H1 (cell line): ENCODE measurements at regions not wholly inside any gene's neighbourhood (a gene's known extent, or its start where the extent isn't known, plus 50 kb on each side); places are given as distances from the start of the nearest gene placed in this dataset.
A peak's percentile ranks its signal among the peaks of the same experiment; 100 is the strongest.

Source experiments
- ASH2L ChIP-seq: fragments of 200-600, 300-600 bp; sonication (generic); IDR thresholded peaks from one replicate; pipeline ENCODE4 v1.7.1; 2017; ENCODE audit warnings: low read length
- BCL11A ChIP-seq, 2 experiments: IDR thresholded peaks; one replicate each; pipeline ENCODE4 v1.6.1; 2011; ENCODE audit warnings: low read depth in 2 of 2, low read length in 2 of 2, mild to moderate bottlenecking in 2 of 2
- CBX8 ChIP-seq: fragments of 300-800, 300-1000 bp; sonication (generic); IDR thresholded peaks from 2 replicates; pipeline ENCODE4 v1.7.1; 2016; ENCODE audit warnings: low read depth, low read length, borderline replicate concordance
- CHD2 ChIP-seq: IDR thresholded peaks from 2 replicates; pipeline ENCODE4 v1.6.1; 2012; ENCODE audit warnings: low read length, improper control_type of control experiment
- CREB1 ChIP-seq: IDR thresholded peaks from 2 replicates; pipeline ENCODE4 v1.6.1; 2012; ENCODE audit warnings: inconsistent platforms
- EP300 ChIP-seq, 2 experiments: IDR thresholded peaks; 1 replicate in 1 of 2; 2 replicates in 1 of 2; pipeline ENCODE4 v1.6.1; 2011 to 2012; ENCODE audit warnings: low read depth in 2 of 2, low read length in 2 of 2, mild to moderate bottlenecking in 2 of 2, borderline replicate concordance in 1 of 2, inconsistent platforms in 1 of 2, moderate library complexity in 1 of 2
- HDAC2 ChIP-seq, 2 experiments: fragments of 300-600 bp in 1 of 2; sonication (generic) in 1 of 2; IDR thresholded peaks; 2 replicates each; pipeline ENCODE4 v1.6.1; 2011 to 2012; ENCODE audit warnings: low read depth in 2 of 2, low read length in 2 of 2, mild to moderate bottlenecking in 2 of 2, moderate library complexity in 2 of 2, borderline replicate concordance in 1 of 2, inconsistent platforms in 1 of 2
- KDM1A ChIP-seq: fragments of 200-600, 300-600 bp; sonication (generic); IDR thresholded peaks from 2 replicates; pipeline ENCODE4 v1.7.1; 2016; ENCODE audit warnings: mild to moderate bottlenecking, low read length, borderline replicate concordance
- KDM4A ChIP-seq: IDR thresholded peaks from one replicate; pipeline ENCODE4 v1.7.1; 2012; ENCODE audit warnings: low read depth, mild to moderate bottlenecking, moderate library complexity, low read length, inconsistent platforms; ENCODE audit not compliant: severe bottlenecking
- KDM5A ChIP-seq: fragments of 200-600 bp; IDR thresholded peaks from 2 replicates; pipeline ENCODE4 v1.7.1; 2012; ENCODE audit warnings: mild to moderate bottlenecking, low read length, inconsistent platforms, mixed read lengths
- NANOG ChIP-seq: IDR thresholded peaks from 2 replicates; pipeline ENCODE4 v1.6.1; 2011; ENCODE audit warnings: low read length, low read depth, mild to moderate bottlenecking, inconsistent platforms; ENCODE audit not compliant: insufficient read depth, poor library complexity, severe bottlenecking
- NRF1 ChIP-seq: IDR thresholded peaks from 2 replicates; pipeline ENCODE4 v1.6.1; 2011; ENCODE audit warnings: mild to moderate bottlenecking, low read depth, low read length, improper control_type of control experiment
- POLR2A ChIP-seq, 2 experiments: IDR thresholded peaks; 1 replicate in 1 of 2; 2 replicates in 1 of 2; pipeline ENCODE4 v1.6.1; 2011; ENCODE audit warnings: low read depth in 2 of 2, low read length in 2 of 2, mild to moderate bottlenecking in 2 of 2; ENCODE audit errors: control extremely low read depth in 1 of 2
- POLR2AphosphoS5 ChIP-seq: IDR thresholded peaks from 2 replicates; pipeline ENCODE4 v1.6.1; 2011; ENCODE audit warnings: low read depth, low read length
- POU5F1 ChIP-seq: IDR thresholded peaks from 2 replicates; pipeline ENCODE4 v1.6.1; 2011; ENCODE audit warnings: low read depth, mild to moderate bottlenecking, low read length, moderate library complexity
- RAD21 ChIP-seq, 2 experiments: IDR thresholded peaks in 1 of 2; conservative IDR thresholded peaks in 1 of 2; 2 replicates each; pipeline ENCODE4 v1.6.1; 2011; ENCODE audit warnings: low read depth in 2 of 2, low read length in 2 of 2, improper control_type of control experiment in 1 of 2, inconsistent platforms in 1 of 2, mild to moderate bottlenecking in 1 of 2, moderate library complexity in 1 of 2
- RNF2 ChIP-seq: fragments of 200-900, 300-1000 bp; sonication (generic); IDR thresholded peaks from 2 replicates; pipeline ENCODE4 v1.7.1; 2016; ENCODE audit warnings: borderline replicate concordance, low read depth, mild to moderate bottlenecking, antibody characterized with exemption, low read length; ENCODE audit not compliant: poor library complexity, severe bottlenecking; ENCODE audit errors: missing control alignments
- RXRA ChIP-seq: IDR thresholded peaks from 2 replicates; pipeline ENCODE4 v1.6.1; 2011; ENCODE audit warnings: low read depth, mild to moderate bottlenecking, low read length, moderate library complexity; ENCODE audit not compliant: insufficient read depth
- SRF ChIP-seq: IDR thresholded peaks from 2 replicates; pipeline ENCODE4 v1.6.1; 2011; ENCODE audit warnings: mild to moderate bottlenecking, low read depth, low read length, moderate library complexity
- SUZ12 ChIP-seq: fragments of 200-600 bp; sonication (generic); IDR thresholded peaks from 2 replicates; pipeline ENCODE4 v1.6.1; 2012; ENCODE audit warnings: mild to moderate bottlenecking, inconsistent platforms, low read length, moderate library complexity, mixed read lengths
- TBP ChIP-seq: IDR thresholded peaks from 2 replicates; pipeline ENCODE4 v1.6.1; 2011; ENCODE audit warnings: low read depth, low read length, improper control_type of control experiment
- ZNF274 ChIP-seq: IDR thresholded peaks from 2 replicates; pipeline ENCODE4 v1.7.0; 2012; ENCODE audit warnings: low read length, borderline replicate concordance; ENCODE audit errors: extremely low read depth
- TF ChIP-seq, protein P1 (sequence below), 3 experiments: IDR thresholded peaks; 1 replicate in 2 of 3; 2 replicates in 1 of 3; pipeline versions ENCODE4 v1.5.1 to v1.6.1; 2011; ENCODE audit warnings: low read length in 3 of 3, mild to moderate bottlenecking in 3 of 3, inconsistent platforms in 2 of 3, low read depth in 1 of 3, moderate library complexity in 1 of 3; ENCODE audit not compliant: insufficient read depth in 1 of 3; ENCODE audit errors: control extremely low read depth in 1 of 3

DNA sequence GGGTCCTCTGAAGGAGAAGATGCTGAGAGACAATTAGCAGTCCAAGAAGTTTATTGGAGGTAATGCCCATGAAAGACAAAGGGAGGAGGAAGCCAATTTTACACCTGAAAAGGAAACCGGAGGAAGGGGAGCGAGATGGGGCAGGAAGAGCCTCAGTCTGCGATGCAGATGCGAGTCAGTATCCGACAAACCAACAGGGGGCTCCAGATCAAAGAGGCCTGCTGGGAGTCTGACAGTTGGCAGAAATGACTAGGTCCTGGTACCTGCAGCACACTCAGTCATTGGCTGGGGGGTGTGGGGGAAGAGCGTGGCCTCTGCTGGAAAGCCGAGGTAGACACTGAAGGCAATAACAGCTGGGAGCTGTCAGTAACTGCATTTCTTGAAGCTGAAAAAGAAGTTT lies 231.1 kb upstream of the CENPE start (continued):
- TF ChIP-seq HDAC2 (IDR thresholded peaks at IDR 0.05; ENCODE audit: borderline replicate concordance in 1 of 2, low read depth in 2 of 2, low read length in 2 of 2) (peak; percentile 50 to 58; a peak in 2 of 4 replicates), RAD21 (IDR thresholded peaks at IDR 0.05 in 1 of 2, conservative IDR thresholded peaks at IDR 0.05 in 1 of 2; ENCODE audit: low read depth in 2 of 2, low read length in 2 of 2) (peak; percentile 46 to 56), SRF (no peak), SUZ12 (no peak), KDM1A (peak; percentile 53; the same call in 1 of the 2 replicates), CBX8 (no peak), POLR2A (IDR thresholded peaks at IDR 0.05; ENCODE audit: control extremely low read depth in 1 of 2, low read depth in 2 of 2, low read length in 2 of 2) (no peak), RNF2 (no peak), KDM4A (no peak), BCL11A (IDR thresholded peaks at IDR 0.05; ENCODE audit: low read depth in 2 of 2, low read length in 2 of 2) (no peak), ZNF274 (no peak), EP300 (IDR thresholded peaks at IDR 0.05; ENCODE audit: borderline replicate concordance in 1 of 2, low read depth in 2 of 2, low read length in 2 of 2) (0 out of 3 replicates have a peak, but pooled peaks of 1 of the 2 experiments have one; percentile 57), CHD2 (0 out of 2 replicates have a peak, but pooled peaks have one; percentile 50), ASH2L (no peak), KDM5A (no peak), CREB1 (peak; percentile 40; the same call in 1 of the 2 replicates), POU5F1 (no peak), RXRA (no peak), TBP (0 out of 2 replicates have a peak, but pooled peaks have one; percentile 17), NRF1 (no peak), NANOG (no peak), POLR2AphosphoS5 (no peak)
- TF ChIP-seq, protein P1, sequence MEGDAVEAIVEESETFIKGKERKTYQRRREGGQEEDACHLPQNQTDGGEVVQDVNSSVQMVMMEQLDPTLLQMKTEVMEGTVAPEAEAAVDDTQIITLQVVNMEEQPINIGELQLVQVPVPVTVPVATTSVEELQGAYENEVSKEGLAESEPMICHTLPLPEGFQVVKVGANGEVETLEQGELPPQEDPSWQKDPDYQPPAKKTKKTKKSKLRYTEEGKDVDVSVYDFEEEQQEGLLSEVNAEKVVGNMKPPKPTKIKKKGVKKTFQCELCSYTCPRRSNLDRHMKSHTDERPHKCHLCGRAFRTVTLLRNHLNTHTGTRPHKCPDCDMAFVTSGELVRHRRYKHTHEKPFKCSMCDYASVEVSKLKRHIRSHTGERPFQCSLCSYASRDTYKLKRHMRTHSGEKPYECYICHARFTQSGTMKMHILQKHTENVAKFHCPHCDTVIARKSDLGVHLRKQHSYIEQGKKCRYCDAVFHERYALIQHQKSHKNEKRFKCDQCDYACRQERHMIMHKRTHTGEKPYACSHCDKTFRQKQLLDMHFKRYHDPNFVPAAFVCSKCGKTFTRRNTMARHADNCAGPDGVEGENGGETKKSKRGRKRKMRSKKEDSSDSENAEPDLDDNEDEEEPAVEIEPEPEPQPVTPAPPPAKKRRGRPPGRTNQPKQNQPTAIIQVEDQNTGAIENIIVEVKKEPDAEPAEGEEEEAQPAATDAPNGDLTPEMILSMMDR (IDR thresholded peaks at IDR 0.05; ENCODE audit: control extremely low read depth in 1 of 3, insufficient read depth in 1 of 3, low read depth in 1 of 3, low read length in 3 of 3), result peak; percentile 49 to 64 (median 54)
